GM12875 (cell line): ENCODE measurements at regions not wholly inside any gene's neighbourhood (a gene's known extent, or its start where the extent isn't known, plus 50 kb on each side); places are given as distances from the start of the nearest gene placed in this dataset.

Experiments
- H3K4me3 ChIP-seq: one replicate; pipeline ENCODE4 v1.5.1; 2011; ENCODE audit warnings: low read depth, low read length, control low read depth
- CTCF ChIP-seq: IDR thresholded peaks from 2 replicates; pipeline ENCODE4 v1.5.1; 2011; ENCODE audit warnings: low read depth, mild to moderate bottlenecking, control low read depth, inconsistent platforms, low read length, moderate library complexity, borderline replicate concordance; ENCODE audit not compliant: insufficient read depth

DNA sequence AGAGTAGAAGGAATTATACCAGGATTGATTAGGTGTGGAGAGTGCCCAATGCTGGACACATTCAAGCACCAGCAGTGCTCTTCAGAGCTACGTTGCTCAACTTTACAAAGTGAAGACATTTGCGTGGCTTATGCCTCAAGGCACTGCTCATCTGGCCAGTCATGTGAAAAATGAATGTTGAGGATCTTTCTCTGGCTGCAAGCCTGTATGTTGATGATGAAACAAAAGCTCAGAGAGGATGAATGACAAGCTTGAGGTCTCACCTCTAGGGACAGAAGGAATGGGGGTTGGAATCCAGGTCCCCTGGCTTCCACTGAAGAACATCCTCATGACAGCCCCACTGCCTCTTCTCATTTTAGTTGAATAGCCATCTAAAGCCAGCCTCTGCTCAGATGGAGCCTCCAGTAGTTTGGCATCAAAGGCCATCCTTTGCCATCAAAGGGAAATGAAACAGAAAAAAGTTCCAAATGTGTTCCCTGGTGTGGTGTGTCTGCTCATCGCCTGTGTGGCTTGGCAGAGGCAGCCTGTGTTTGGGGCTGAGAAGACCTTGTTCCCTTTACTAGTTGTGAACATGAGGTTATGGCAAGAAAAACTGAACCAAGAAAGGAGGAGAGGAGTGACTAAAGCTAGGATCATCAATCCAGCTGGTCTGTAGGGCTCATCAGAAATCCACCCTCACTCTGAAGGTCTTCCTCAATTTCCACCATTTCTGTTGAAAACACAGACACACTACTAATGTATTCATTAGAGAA is 114.0 kb upstream of the KL start:
- no peak overlapping the region for H3K4me3 ChIP-seq
- TF ChIP-seq CTCF = no peak

GRCh38 chr13:32902874-32903273 is 113.3 kb upstream of the KL start:
- H3K4me3 ChIP-seq = no peak overlapping the region
- TF ChIP-seq CTCF = no peak

DNA sequence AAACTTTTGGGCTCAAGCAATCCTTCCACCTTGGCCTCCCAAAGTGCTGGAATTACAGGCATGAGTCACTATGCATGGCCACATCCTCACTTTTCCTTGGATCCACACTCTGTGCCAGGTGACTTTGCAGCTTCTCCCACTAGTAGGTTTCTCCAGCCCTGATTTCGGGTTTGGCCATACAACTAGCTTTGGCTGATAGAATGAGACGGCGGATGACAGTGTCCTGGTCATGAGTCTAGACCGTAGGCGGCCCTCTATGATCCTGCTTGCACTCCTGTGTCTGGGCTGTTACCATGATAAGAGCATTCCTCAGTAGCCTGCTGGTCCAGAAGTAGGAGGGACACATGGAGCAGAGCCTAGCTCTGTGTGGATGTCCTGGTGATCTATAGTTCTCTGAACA is 112.5 kb upstream of the KL start:
- no peak overlapping the region for H3K4me3 ChIP-seq
- no peak for TF ChIP-seq CTCF

DNA sequence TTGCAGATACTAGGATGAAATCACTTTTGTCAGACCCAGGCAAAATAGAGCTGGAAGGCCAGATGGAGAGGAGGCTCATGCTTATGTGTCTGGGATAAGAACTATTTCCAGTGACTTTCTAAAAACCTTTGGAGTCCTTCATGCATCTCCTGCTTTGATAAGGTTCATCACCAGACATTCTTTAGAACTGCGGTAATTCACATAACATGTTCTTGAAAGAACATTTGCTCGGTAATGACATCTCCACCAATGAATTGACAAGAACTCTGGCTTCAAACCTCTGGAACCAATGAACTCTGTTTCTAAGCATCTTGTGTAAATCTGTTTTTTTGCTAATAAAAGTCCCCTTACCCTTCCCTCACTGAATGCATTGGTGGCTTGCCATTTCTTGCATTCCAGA is 112.0 kb upstream of the KL start:
- no peak for TF ChIP-seq CTCF
- H3K4me3 ChIP-seq = no peak overlapping the region

- no peak for TF ChIP-seq CTCF
- no peak overlapping the region for H3K4me3 ChIP-seq
Observed at GRCh38 chr13:32905063-32905863, 111.0 kb upstream of the KL start.

GRCh38 chr13:32905864-32906180 is 110.4 kb upstream of the KL start:
- no peak for TF ChIP-seq CTCF

DNA sequence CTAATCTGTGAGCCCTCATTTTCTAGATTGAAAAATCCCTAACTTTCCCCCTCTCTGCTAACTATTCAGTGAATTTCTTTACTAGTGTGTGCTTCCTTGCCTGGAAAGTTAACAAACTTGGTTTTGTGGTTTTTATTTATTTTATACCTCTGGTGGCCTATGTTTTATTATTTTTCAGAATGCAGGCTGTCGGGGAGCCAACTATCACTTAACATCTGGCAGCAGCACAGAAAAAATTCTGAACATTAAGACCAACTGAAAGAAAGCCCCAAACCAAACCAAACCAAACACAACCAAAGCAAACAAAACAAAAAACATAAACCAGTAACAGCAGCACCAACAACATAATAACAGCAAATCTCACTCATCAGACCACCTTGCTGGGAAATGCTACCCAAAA is 109.0 kb upstream of the KL start:
- TF ChIP-seq CTCF = no peak

More at GRCh38 chr13:32905864-32906180, 110.4 kb upstream of the KL start:
- H3K4me3 ChIP-seq = no peak overlapping the region

More for the DNA sequence above, 109.0 kb upstream of the KL start:
- H3K4me3 ChIP-seq = no peak overlapping the region
